ENCODE measurements at regions not wholly inside any gene's neighbourhood (a gene's known extent, or its start where the extent isn't known, plus 50 kb on each side); places are given as distances from the start of the nearest gene placed in this dataset.
"Not testable (repeated sequence)": the region's sequence is repeated elsewhere in the genome, so short reads cannot be mapped to it uniquely, and the experiment has no call there.

- Histone ChIP-seq H3K27me3 (no peaks in the 10 kb centered on the region), H3K36me3 (no peaks in the 10 kb centered on the region), H3K9me3 (no peaks in the 10 kb centered on the region), H3K4me1 (peaks cover 4% of the 10 kb centered on the region), H3K27ac (no peak overlapping the region), H3K4me3 (no peak overlapping the region)
- no peak for TF ChIP-seq CTCF (IDR thresholded peaks at IDR 0.05)
- ATAC-seq (no peak), DNase-seq (no peak)
- intact Hi-C loops (cut with DNase I): no loop called here
Observed at GRCh38 chr10:91090761-91091529, 129.5 kb upstream of the PCGF5 start.

- no peaks in the 10 kb centered on the region for H3K9me3 ChIP-seq
- no peaks in the 10 kb centered on the region for H3K36me3 ChIP-seq
- intact Hi-C loops (cut with DNase I): no loop called here
- DNase-seq: no peak
- no peaks in the 10 kb centered on the region for H3K27me3 ChIP-seq
- TF ChIP-seq CTCF (IDR thresholded peaks at IDR 0.05): no peak
- H3K27ac ChIP-seq: no peak overlapping the region
- ATAC-seq: no peak
- H3K4me3 ChIP-seq: no peak overlapping the region
- peaks cover 4% of the 10 kb centered on the region for H3K4me1 ChIP-seq
Observed at GRCh38 chr10:91091780-91092179, 128.7 kb upstream of the PCGF5 start.

GRCh38 chr10:91096274-91096673, 124.2 kb upstream of the PCGF5 start:
- intact Hi-C loops (cut with DNase I): no loop called here
- Histone ChIP-seq H3K4me1 (no peaks in the 10 kb centered on the region), H3K27me3 (no peaks in the 10 kb centered on the region), H3K9me3 (peaks cover 3% of the 10 kb centered on the region), H3K36me3 (no peaks in the 10 kb centered on the region), H3K4me3 (no peak overlapping the region), H3K27ac (no peak overlapping the region)
- ATAC-seq (no peak), DNase-seq (no peak)
- TF ChIP-seq CTCF (IDR thresholded peaks at IDR 0.05): no peak

- Histone ChIP-seq H3K27ac (no peak overlapping the region), H3K9me3 (peaks cover 3% of the 10 kb centered on the region), H3K4me1 (no peaks in the 10 kb centered on the region), H3K4me3 (no peak overlapping the region), H3K27me3 (no peaks in the 10 kb centered on the region), H3K36me3 (no peaks in the 10 kb centered on the region)
- no peak for TF ChIP-seq CTCF (IDR thresholded peaks at IDR 0.05)
- ATAC-seq: no peak
- intact Hi-C loops (cut with DNase I): no loop called here
- no peak for DNase-seq
Observed at GRCh38 chr10:91097313-91097712, 123.2 kb upstream of the PCGF5 start.

- H3K36me3 ChIP-seq; H3K27ac ChIP-seq; intact Hi-C loops (cut with DNase I); H3K9me3 ChIP-seq; DNase-seq; H3K4me1 ChIP-seq; H3K27me3 ChIP-seq; ATAC-seq; H3K4me3 ChIP-seq: not testable (repeated sequence)
Observed at GRCh38 chr10:91098021-91098420, 122.4 kb upstream of the PCGF5 start.

- ATAC-seq (peak; percentile 16), DNase-seq (no peak)
- no peaks in the 10 kb centered on the region for H3K4me1 ChIP-seq
- H3K4me3 ChIP-seq: no peak overlapping the region
- no peak overlapping the region for H3K27ac ChIP-seq
- H3K9me3 ChIP-seq: no peaks in the 10 kb centered on the region
- TF ChIP-seq CTCF (IDR thresholded peaks at IDR 0.05): no peak
- H3K36me3 ChIP-seq: no peaks in the 10 kb centered on the region
- H3K27me3 ChIP-seq: no peaks in the 10 kb centered on the region
- intact Hi-C loops (cut with DNase I): no loop called here
Observed at GRCh38 chr10:91103384-91104192, 116.9 kb upstream of the PCGF5 start.
